Osteocyte (in vitro differentiated cells): ENCODE measurements at regions not wholly inside any gene's neighbourhood (a gene's known extent, or its start where the extent isn't known, plus 50 kb on each side); places are given as distances from the start of the nearest gene placed in this dataset.

Experiments
- DNase-seq: peaks from one replicate; pipeline ENCODE4 v3.0.0; 2021; ENCODE audit warnings: mixed read lengths; ENCODE audit not compliant: unreplicated experiment; ENCODE audit errors: extremely low spot score
- H3K27ac Mint-ChIP-seq: one replicate; pipeline ENCODE4 v1.8.0; 2021; ENCODE audit warnings: mild to moderate bottlenecking, mixed read lengths; ENCODE audit not compliant: unreplicated experiment
- H3K27me3 Mint-ChIP-seq: one replicate; pipeline ENCODE4 v1.8.0; 2021; ENCODE audit warnings: mixed read lengths; ENCODE audit not compliant: unreplicated experiment
- H3K36me3 Mint-ChIP-seq: one replicate; pipeline ENCODE4 v1.8.0; 2021; ENCODE audit warnings: mixed read lengths; ENCODE audit not compliant: unreplicated experiment
- H3K4me1 Mint-ChIP-seq: one replicate; pipeline ENCODE4 v1.8.0; 2021; ENCODE audit warnings: mixed read lengths; ENCODE audit not compliant: unreplicated experiment
- H3K4me3 Mint-ChIP-seq: one replicate; pipeline ENCODE4 v1.8.0; 2021; ENCODE audit warnings: mild to moderate bottlenecking, moderate library complexity, mixed read lengths; ENCODE audit not compliant: unreplicated experiment
- H3K9me3 Mint-ChIP-seq: one replicate; pipeline ENCODE4 v1.8.0; 2021; ENCODE audit warnings: mixed read lengths; ENCODE audit not compliant: unreplicated experiment
- TF ChIP-seq, protein P1 (sequence below): fragments of 200-600 bp; sonication (generic); IDR thresholded peaks from 2 replicates; pipeline ENCODE4 v1.5.0; 2021; ENCODE audit warnings: antibody characterized with exemption, mild to moderate bottlenecking, moderate library complexity

DNA sequence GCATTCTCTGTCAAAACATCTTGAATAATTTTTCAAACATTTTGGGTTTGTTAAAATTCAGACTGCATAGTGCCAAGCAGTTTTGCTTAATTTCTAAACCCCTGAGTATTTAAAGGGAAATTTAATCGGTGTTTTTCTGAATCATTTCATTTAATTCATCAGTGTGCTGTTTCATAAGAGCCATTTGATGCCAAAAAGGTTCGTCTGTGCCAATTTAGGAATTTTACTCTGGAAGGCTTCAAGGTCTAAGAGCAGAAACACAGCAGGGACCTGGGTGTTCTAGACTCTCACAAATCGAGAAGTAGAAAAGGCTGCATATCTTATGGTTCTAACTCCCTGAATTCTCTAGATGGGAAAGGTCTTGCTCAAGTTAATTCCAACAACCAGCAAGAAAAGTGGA is 311.9 kb upstream of the NT5C1B start:
- TF ChIP-seq, protein P1, sequence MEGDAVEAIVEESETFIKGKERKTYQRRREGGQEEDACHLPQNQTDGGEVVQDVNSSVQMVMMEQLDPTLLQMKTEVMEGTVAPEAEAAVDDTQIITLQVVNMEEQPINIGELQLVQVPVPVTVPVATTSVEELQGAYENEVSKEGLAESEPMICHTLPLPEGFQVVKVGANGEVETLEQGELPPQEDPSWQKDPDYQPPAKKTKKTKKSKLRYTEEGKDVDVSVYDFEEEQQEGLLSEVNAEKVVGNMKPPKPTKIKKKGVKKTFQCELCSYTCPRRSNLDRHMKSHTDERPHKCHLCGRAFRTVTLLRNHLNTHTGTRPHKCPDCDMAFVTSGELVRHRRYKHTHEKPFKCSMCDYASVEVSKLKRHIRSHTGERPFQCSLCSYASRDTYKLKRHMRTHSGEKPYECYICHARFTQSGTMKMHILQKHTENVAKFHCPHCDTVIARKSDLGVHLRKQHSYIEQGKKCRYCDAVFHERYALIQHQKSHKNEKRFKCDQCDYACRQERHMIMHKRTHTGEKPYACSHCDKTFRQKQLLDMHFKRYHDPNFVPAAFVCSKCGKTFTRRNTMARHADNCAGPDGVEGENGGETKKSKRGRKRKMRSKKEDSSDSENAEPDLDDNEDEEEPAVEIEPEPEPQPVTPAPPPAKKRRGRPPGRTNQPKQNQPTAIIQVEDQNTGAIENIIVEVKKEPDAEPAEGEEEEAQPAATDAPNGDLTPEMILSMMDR, result no peak
- Mint-ChIP-seq H3K9me3 (peaks cover 8% of the 10 kb centered on the region), H3K4me3 (no peak overlapping the region), H3K27me3 (no peaks in the 10 kb centered on the region), H3K27ac (no peak overlapping the region), H3K36me3 (peaks cover 4% of the 10 kb centered on the region), H3K4me1 (peaks cover 18% of the 10 kb centered on the region)
- DNase-seq, result no peak

- DNase-seq, result no peak
- Mint-ChIP-seq H3K27me3 (no peaks in the 10 kb centered on the region), H3K27ac (peak overlapping the region; percentile 15), H3K36me3 (peaks cover 4% of the 10 kb centered on the region), H3K9me3 (peaks cover 5% of the 10 kb centered on the region), H3K4me1 (peaks cover 24% of the 10 kb centered on the region), H3K4me3 (no peak overlapping the region)
- TF ChIP-seq, protein P1, result no peak
Observed at GRCh38 chr2:18900691-18901141, 311.3 kb upstream of the NT5C1B start.

GRCh38 chr2:18899725-18900124 is 310.4 kb upstream of the NT5C1B start:
- no peak for DNase-seq
- H3K27ac Mint-ChIP-seq, result no peak overlapping the region
- TF ChIP-seq, protein P1, result no peak

DNA sequence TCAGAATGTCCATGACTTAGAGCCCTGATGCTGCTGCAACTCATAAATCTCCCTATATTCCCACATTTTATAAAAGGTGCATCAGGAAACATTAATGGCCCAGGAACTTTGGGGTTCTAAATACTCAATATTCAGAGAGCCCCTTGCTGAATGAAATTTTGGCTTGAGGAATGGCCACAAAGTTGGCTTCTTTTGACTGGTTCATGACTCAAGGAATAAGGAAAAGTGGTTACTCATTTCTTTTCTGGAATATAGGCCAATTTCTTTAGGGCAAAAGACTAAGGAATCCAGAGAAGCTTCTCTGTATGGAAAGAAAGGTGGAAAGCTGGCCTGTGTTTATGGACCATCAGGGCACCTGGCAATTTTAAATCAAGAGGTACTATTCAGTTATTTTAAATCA is 308.9 kb upstream of the NT5C1B start:
- no peak for DNase-seq
- Mint-ChIP-seq H3K27ac (no peak overlapping the region), H3K36me3 (no peaks in the 10 kb centered on the region), H3K4me1 (peaks cover 27% of the 10 kb centered on the region), H3K4me3 (no peak overlapping the region), H3K9me3 (no peaks in the 10 kb centered on the region), H3K27me3 (no peaks in the 10 kb centered on the region)
- TF ChIP-seq, protein P1, result no peak

More at GRCh38 chr2:18899725-18900124, 310.4 kb upstream of the NT5C1B start:
- no peaks in the 10 kb centered on the region for H3K27me3 Mint-ChIP-seq
- peaks cover 27% of the 10 kb centered on the region for H3K4me1 Mint-ChIP-seq
- no peaks in the 10 kb centered on the region for H3K36me3 Mint-ChIP-seq
- H3K9me3 Mint-ChIP-seq, result no peaks in the 10 kb centered on the region
- no peak overlapping the region for H3K4me3 Mint-ChIP-seq

DNA sequence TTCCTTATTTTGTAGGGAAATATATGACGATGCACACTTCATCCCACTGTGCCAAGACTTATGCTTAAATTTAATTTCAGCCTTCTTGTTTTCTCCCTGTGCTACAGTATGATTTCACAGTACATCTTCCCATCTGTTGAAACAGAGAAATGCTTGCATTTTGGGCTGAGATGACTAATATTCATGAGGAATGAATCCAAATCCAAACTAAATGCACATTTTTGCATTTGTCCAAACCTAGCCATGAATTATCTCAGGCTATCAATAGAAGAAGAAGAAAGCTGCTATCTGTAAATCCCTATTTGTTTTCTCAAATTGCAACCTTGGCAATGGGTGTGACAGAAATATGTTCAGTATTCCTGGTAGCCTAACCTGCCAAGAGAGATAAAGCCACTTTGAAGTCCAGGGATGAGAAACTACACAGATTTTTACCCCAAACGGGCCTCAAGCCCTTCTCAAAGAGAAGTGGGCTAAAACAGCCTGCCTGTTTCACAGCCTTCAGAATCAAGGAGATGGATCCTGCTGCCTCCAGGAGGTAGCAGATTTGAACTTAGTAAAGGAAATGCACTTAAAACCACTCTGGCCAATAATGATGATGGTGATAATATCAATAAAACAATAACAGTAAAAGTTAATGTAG is 306.9 kb upstream of the NT5C1B start:
- Mint-ChIP-seq H3K27ac (no peak overlapping the region), H3K4me1 (peaks cover 24% of the 10 kb centered on the region), H3K4me3 (no peak overlapping the region), H3K9me3 (no peaks in the 10 kb centered on the region), H3K27me3 (no peaks in the 10 kb centered on the region), H3K36me3 (no peaks in the 10 kb centered on the region)
- no peak for DNase-seq
- TF ChIP-seq, protein P1, result no peak
